Neural crest cell (in vitro differentiated cells): ENCODE measurements at regions not wholly inside any gene's neighbourhood (a gene's known extent, or its start where the extent isn't known, plus 50 kb on each side); places are given as distances from the start of the nearest gene placed in this dataset.

ENCODE experiments used
- DNase-seq: peaks from one replicate; pipeline ENCODE4 v3.0.0; 2021; ENCODE audit warnings: low read depth, mixed read lengths, low spot score
- H3K27ac Mint-ChIP-seq: one replicate; pipeline ENCODE4 v1.8.0; 2021; ENCODE audit warnings: mild to moderate bottlenecking, mixed read lengths; ENCODE audit not compliant: unreplicated experiment
- H3K27me3 Mint-ChIP-seq: 2 replicates; pipeline ENCODE4 v1.8.0; 2021; ENCODE audit warnings: low read depth, mild to moderate bottlenecking, mixed read lengths
- H3K36me3 Mint-ChIP-seq: 2 replicates; pipeline ENCODE4 v1.8.0; 2021; ENCODE audit warnings: low read depth, mild to moderate bottlenecking, mixed read lengths
- H3K4me1 Mint-ChIP-seq: 2 replicates; pipeline ENCODE4 v1.8.0; 2021; ENCODE audit warnings: mixed read lengths
- H3K4me3 Mint-ChIP-seq: one replicate; pipeline ENCODE4 v1.8.0; 2021; ENCODE audit warnings: mild to moderate bottlenecking, mixed read lengths
- H3K9me3 Mint-ChIP-seq: 2 replicates; pipeline ENCODE4 v1.8.0; 2021; ENCODE audit warnings: mixed read lengths
- CTCF ChIP-seq: fragments of 200-600 bp; sonication (generic); conservative IDR thresholded peaks from 2 replicates; pipeline ENCODE4 v1.5.0; 2021; ENCODE audit warnings: antibody characterized with exemption, mild to moderate bottlenecking

GRCh38 chr1:193325771-193326170 is 139.4 kb upstream of the B3GALT2 start:
- Mint-ChIP-seq H3K27me3 (no peaks in the 10 kb centered on the region), H3K27ac (no peak overlapping the region), H3K4me3 (no peak overlapping the region), H3K36me3 (peaks cover 11% of the 10 kb centered on the region), H3K4me1 (peaks cover 10% of the 10 kb centered on the region), H3K9me3 (peaks cover 38% of the 10 kb centered on the region)
- DNase-seq: no peak
- no peak for TF ChIP-seq CTCF

DNA sequence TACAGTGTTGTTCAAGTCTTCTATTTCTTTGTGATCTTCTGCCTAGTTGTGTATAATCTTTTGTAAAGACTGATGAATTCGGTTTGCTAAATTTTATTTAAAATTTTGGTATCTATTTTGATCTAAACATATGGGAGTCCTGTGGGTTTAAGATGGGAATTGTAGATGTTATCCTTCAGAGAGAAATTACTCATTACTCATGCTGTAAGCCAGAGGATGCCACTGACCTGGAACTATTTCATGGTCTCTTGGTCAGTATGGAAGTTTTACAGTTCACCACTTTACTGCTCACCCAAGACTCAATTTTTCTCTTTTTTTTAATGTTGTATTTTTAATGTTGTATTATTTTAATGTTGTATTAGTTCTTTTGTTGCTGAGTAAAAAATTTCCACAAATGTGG is 138.6 kb upstream of the B3GALT2 start:
- no peak for DNase-seq
- H3K4me1 Mint-ChIP-seq: peaks cover 10% of the 10 kb centered on the region
- peaks cover 35% of the 10 kb centered on the region for H3K9me3 Mint-ChIP-seq
- TF ChIP-seq CTCF: no peak
- no peak overlapping the region for H3K4me3 Mint-ChIP-seq
- H3K36me3 Mint-ChIP-seq: peaks cover 8% of the 10 kb centered on the region
- H3K27ac Mint-ChIP-seq: no peak overlapping the region
- no peaks in the 10 kb centered on the region for H3K27me3 Mint-ChIP-seq

- Mint-ChIP-seq H3K27me3 (no peaks in the 10 kb centered on the region), H3K27ac (no peak overlapping the region), H3K4me1 (peaks cover 10% of the 10 kb centered on the region), H3K9me3 (peaks cover 22% of the 10 kb centered on the region), H3K36me3 (peaks cover 6% of the 10 kb centered on the region), H3K4me3 (no peak overlapping the region)
- no peak for DNase-seq
- no peak for TF ChIP-seq CTCF
These were observed 135.8 kb upstream of the B3GALT2 start for GRCh38 chr1:193322211-193322610.

GRCh38 chr1:193321242-193321840 is 134.9 kb upstream of the B3GALT2 start:
- Mint-ChIP-seq H3K4me3 (no peak overlapping the region), H3K27me3 (no peaks in the 10 kb centered on the region)

GRCh38 chr1:193320270-193320669 is 133.9 kb upstream of the B3GALT2 start:
- H3K4me3 Mint-ChIP-seq: no peak overlapping the region
- H3K27ac Mint-ChIP-seq: no peak overlapping the region
- TF ChIP-seq CTCF: no peak
- no peak for DNase-seq
- no peaks in the 10 kb centered on the region for H3K27me3 Mint-ChIP-seq
- peaks cover 17% of the 10 kb centered on the region for H3K9me3 Mint-ChIP-seq
- peaks cover 6% of the 10 kb centered on the region for H3K36me3 Mint-ChIP-seq
- H3K4me1 Mint-ChIP-seq: no peaks in the 10 kb centered on the region

More at GRCh38 chr1:193321242-193321840, 134.9 kb upstream of the B3GALT2 start:
- Mint-ChIP-seq H3K9me3 (peaks cover 22% of the 10 kb centered on the region), H3K27ac (no peak overlapping the region), H3K4me1 (peaks cover 6% of the 10 kb centered on the region), H3K36me3 (peaks cover 6% of the 10 kb centered on the region)
- no peak for TF ChIP-seq CTCF
- no peak for DNase-seq

GRCh38 chr1:193318347-193318746 is 131.9 kb upstream of the B3GALT2 start:
- TF ChIP-seq CTCF: no peak

More at GRCh38 chr1:193318347-193318746, 131.9 kb upstream of the B3GALT2 start:
- peaks cover 10% of the 10 kb centered on the region for H3K9me3 Mint-ChIP-seq
- no peaks in the 10 kb centered on the region for H3K4me1 Mint-ChIP-seq
- H3K4me3 Mint-ChIP-seq: no peak overlapping the region
- no peak for DNase-seq
- H3K36me3 Mint-ChIP-seq: peaks cover 6% of the 10 kb centered on the region
- no peaks in the 10 kb centered on the region for H3K27me3 Mint-ChIP-seq
- H3K27ac Mint-ChIP-seq: no peak overlapping the region
